Sciatic nerve (tissue), 2 donors: ENCODE measurements at regions not wholly inside any gene's neighbourhood (a gene's known extent, or its start where the extent isn't known, plus 50 kb on each side); places are given as distances from the start of the nearest gene placed in this dataset.

Experiments
- ATAC-seq: fragments of 200-7000 bp; cut with Tn5 transposase; one replicate; pipeline ENCODE4 v1.9.1; 2020; ENCODE audit warnings: mild to moderate bottlenecking, moderate library complexity
- DNase-seq: peaks from one replicate; pipeline ENCODE4 v3.0.0-alpha.2; 2020; ENCODE audit warnings: low spot score
- intact Hi-C: fragments of 100-400 bp; cut with DNase I; formaldehyde crosslinking; loops from one replicate; pipeline ENCODE4 v1.14.2; 2022
- donor health status: DM: no; HTN: no; CAD: no.
- donor health status: DM: no; HTN: no; CAD: no.

DNA sequence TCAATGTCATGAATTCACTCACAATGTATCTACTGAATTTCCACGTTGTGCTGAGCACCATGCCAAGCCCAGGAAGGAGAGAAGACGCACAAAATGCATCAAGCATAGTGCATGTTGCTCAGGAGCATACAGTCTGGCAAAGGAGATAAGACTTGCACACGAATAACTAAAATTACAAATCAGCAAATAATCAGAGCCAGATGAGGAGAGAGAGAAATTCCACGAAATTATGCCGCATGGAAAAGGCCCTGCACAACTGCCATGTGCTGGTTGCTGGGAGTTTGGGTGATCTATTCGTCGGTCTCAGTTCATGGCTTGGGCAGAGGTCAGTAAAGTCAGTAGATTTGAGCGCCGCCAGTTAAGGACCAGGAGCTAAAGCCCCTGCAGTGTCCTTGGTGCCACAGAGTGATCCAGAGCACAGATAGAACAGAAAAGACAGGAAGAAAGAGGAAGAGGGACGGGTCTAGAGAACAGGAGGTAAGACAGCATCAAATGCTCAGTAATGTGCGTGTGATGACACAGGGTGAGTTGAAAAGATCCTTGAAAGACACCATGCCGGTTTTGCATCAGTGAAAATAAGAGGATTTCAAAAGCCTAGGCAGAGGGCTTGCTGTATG, 55.1 kb upstream of the ZNF281 start:
- intact Hi-C loops: no loop called here
- DNase-seq: no peak
- ATAC-seq: no peak
